ENCODE measurements at regions not wholly inside any gene's neighbourhood (a gene's known extent, or its start where the extent isn't known, plus 50 kb on each side); places are given as distances from the start of the nearest gene placed in this dataset.

- no peak for TF ChIP-seq ZNF26 (tag by site-specific recombination; IDR thresholded peaks at IDR 0.05)
- no peak for TF ChIP-seq ZSCAN23 (tag by site-specific recombination; IDR thresholded peaks at IDR 0.05)
- no peak for TF ChIP-seq ZNF394 (tag by site-specific recombination; IDR thresholded peaks at IDR 0.05; ENCODE audit: borderline replicate concordance)
- TF ChIP-seq PRDM6 (tag by site-specific recombination; IDR thresholded peaks at IDR 0.05), result no peak
These were observed 240.7 kb upstream of the ARHGEF26 start (continued) for GRCh38 chr3:153880493-153880892.

GRCh38 chr3:153881201-153881600 lies 240.0 kb upstream of the ARHGEF26 start:
- H3K36me3 ChIP-seq (ENCODE audit: control insufficient read depth in 2 of 2, insufficient read depth in 1 of 2, low read length in 2 of 2), result no peaks in the 10 kb centered on the region
- no peak overlapping the region for H3K4me3 ChIP-seq (ENCODE audit: low read depth, low read length)
- CTCF ChIA-PET, result no interaction called here
- POLR2A ChIA-PET, result no interaction called here
- no peaks in the 10 kb centered on the region for H3K4me1 ChIP-seq (ENCODE audit: control insufficient read depth, insufficient read depth, low read length)
- H3K9me3 ChIP-seq (ENCODE audit: control insufficient read depth, insufficient read depth, low read depth, low read length), result no peaks in the 10 kb centered on the region
- no peak overlapping the region for H3K27ac ChIP-seq (ENCODE audit: extremely low read depth, low read depth, low read length)
- TF ChIP-seq WT1 (tag by site-specific recombination; IDR thresholded peaks at IDR 0.05) (no peak), ZNF561 (tag by site-specific recombination; IDR thresholded peaks at IDR 0.05; ENCODE audit: borderline replicate concordance) (no peak), SP3 (tag by site-specific recombination; IDR thresholded peaks at IDR 0.05) (no peak), PRDM6 (tag by site-specific recombination; IDR thresholded peaks at IDR 0.05) (no peak), ZNF302 (tag by site-specific recombination; IDR thresholded peaks at IDR 0.05; ENCODE audit: low read depth) (no peak), ZSCAN16 (tag by site-specific recombination; IDR thresholded peaks at IDR 0.05) (no peak), ZSCAN23 (tag by site-specific recombination; IDR thresholded peaks at IDR 0.05) (no peak), PRDM1 (tag by site-specific recombination; IDR thresholded peaks at IDR 0.05) (no peak), PATZ1 (tag by site-specific recombination; IDR thresholded peaks at IDR 0.05) (no peak), ZNF596 (tag by site-specific recombination; IDR thresholded peaks at IDR 0.05) (no peak), KLF10 (tag by site-specific recombination; IDR thresholded peaks at IDR 0.05) (no peak), ZNF354C (tag by site-specific recombination; IDR thresholded peaks at IDR 0.05; ENCODE audit: borderline replicate concordance, low read depth) (no peak), ZFP69B (tag by site-specific recombination; IDR thresholded peaks at IDR 0.05) (no peak)
- TF ChIP-seq, protein P1, sequence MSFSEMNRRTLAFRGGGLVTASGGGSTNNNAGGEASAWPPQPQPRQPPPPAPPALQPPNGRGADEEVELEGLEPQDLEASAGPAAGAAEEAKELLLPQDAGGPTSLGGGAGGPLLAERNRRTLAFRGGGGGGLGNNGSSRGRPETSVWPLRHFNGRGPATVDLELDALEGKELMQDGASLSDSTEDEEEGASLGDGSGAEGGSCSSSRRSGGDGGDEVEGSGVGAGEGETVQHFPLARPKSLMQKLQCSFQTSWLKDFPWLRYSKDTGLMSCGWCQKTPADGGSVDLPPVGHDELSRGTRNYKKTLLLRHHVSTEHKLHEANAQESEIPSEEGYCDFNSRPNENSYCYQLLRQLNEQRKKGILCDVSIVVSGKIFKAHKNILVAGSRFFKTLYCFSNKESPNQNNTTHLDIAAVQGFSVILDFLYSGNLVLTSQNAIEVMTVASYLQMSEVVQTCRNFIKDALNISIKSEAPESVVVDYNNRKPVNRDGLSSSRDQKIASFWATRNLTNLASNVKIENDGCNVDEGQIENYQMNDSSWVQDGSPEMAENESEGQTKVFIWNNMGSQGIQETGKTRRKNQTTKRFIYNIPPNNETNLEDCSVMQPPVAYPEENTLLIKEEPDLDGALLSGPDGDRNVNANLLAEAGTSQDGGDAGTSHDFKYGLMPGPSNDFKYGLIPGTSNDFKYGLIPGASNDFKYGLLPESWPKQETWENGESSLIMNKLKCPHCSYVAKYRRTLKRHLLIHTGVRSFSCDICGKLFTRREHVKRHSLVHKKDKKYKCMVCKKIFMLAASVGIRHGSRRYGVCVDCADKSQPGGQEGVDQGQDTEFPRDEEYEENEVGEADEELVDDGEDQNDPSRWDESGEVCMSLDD (tag by site-specific recombination; IDR thresholded peaks at IDR 0.05), result no peak
- TF ChIP-seq, protein P2, sequence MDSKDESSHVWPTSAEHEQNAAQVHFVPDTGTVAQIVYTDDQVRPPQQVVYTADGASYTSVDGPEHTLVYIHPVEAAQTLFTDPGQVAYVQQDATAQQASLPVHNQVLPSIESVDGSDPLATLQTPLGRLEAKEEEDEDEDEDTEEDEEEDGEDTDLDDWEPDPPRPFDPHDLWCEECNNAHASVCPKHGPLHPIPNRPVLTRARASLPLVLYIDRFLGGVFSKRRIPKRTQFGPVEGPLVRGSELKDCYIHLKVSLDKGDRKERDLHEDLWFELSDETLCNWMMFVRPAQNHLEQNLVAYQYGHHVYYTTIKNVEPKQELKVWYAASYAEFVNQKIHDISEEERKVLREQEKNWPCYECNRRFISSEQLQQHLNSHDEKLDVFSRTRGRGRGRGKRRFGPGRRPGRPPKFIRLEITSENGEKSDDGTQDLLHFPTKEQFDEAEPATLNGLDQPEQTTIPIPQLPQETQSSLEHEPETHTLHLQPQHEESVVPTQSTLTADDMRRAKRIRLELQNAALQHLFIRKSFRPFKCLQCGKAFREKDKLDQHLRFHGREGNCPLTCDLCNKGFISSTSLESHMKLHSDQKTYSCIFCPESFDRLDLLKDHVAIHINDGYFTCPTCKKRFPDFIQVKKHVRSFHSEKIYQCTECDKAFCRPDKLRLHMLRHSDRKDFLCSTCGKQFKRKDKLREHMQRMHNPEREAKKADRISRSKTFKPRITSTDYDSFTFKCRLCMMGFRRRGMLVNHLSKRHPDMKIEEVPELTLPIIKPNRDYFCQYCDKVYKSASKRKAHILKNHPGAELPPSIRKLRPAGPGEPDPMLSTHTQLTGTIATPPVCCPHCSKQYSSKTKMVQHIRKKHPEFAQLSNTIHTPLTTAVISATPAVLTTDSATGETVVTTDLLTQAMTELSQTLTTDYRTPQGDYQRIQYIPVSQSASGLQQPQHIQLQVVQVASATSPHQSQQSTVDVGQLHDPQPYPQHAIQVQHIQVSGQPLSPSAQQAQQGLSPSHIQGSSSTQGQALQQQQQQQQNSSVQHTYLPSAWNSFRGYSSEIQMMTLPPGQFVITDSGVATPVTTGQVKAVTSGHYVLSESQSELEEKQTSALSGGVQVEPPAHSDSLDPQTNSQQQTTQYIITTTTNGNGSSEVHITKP (tag by site-specific recombination; IDR thresholded peaks at IDR 0.05), result no peak
- TF ChIP-seq, protein P3, sequence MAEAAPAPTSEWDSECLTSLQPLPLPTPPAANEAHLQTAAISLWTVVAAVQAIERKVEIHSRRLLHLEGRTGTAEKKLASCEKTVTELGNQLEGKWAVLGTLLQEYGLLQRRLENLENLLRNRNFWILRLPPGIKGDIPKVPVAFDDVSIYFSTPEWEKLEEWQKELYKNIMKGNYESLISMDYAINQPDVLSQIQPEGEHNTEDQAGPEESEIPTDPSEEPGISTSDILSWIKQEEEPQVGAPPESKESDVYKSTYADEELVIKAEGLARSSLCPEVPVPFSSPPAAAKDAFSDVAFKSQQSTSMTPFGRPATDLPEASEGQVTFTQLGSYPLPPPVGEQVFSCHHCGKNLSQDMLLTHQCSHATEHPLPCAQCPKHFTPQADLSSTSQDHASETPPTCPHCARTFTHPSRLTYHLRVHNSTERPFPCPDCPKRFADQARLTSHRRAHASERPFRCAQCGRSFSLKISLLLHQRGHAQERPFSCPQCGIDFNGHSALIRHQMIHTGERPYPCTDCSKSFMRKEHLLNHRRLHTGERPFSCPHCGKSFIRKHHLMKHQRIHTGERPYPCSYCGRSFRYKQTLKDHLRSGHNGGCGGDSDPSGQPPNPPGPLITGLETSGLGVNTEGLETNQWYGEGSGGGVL (tag by site-specific recombination; IDR thresholded peaks at IDR 0.05), result no peak
- TF ChIP-seq, protein P4, sequence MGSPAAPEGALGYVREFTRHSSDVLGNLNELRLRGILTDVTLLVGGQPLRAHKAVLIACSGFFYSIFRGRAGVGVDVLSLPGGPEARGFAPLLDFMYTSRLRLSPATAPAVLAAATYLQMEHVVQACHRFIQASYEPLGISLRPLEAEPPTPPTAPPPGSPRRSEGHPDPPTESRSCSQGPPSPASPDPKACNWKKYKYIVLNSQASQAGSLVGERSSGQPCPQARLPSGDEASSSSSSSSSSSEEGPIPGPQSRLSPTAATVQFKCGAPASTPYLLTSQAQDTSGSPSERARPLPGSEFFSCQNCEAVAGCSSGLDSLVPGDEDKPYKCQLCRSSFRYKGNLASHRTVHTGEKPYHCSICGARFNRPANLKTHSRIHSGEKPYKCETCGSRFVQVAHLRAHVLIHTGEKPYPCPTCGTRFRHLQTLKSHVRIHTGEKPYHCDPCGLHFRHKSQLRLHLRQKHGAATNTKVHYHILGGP (tag by site-specific recombination; IDR thresholded peaks at IDR 0.05), result no peak

Measured in HEK293 (cell line).